ENCODE measurements at regions not wholly inside any gene's neighbourhood (a gene's known extent, or its start where the extent isn't known, plus 50 kb on each side); places are given as distances from the start of the nearest gene placed in this dataset.

DNA sequence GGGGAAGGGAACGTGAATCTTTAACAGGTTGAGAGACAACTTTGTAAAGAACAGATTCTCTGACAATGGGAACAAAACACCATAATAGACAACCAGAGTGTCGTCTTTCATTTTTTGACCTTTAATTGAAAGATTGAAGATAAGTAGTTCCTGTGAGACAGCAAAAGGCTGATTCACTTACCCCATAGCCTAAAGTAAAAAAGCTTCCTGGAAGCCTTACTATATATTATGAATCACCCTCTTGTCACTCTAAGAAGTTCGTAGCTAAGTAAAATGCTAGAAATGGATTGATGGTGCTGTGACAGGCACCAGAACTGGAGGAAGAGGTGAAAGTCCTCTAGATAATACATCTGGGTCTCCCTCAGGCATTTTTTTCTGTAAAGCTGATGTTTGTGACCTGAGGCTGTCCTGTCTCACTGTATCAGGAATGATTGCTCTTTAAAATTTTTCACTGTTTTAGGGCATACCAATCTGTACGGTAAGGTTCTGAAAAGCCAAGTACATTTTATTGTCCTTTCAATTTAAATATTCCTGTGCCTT, 824.6 kb upstream of the SEMA6D start:
- no peaks in the 10 kb centered on the region for H3K4me1 Mint-ChIP-seq
- TF ChIP-seq, protein P1, sequence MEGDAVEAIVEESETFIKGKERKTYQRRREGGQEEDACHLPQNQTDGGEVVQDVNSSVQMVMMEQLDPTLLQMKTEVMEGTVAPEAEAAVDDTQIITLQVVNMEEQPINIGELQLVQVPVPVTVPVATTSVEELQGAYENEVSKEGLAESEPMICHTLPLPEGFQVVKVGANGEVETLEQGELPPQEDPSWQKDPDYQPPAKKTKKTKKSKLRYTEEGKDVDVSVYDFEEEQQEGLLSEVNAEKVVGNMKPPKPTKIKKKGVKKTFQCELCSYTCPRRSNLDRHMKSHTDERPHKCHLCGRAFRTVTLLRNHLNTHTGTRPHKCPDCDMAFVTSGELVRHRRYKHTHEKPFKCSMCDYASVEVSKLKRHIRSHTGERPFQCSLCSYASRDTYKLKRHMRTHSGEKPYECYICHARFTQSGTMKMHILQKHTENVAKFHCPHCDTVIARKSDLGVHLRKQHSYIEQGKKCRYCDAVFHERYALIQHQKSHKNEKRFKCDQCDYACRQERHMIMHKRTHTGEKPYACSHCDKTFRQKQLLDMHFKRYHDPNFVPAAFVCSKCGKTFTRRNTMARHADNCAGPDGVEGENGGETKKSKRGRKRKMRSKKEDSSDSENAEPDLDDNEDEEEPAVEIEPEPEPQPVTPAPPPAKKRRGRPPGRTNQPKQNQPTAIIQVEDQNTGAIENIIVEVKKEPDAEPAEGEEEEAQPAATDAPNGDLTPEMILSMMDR (IDR thresholded peaks at IDR 0.05) = no peak
- no peak for DNase-seq
- no peaks in the 10 kb centered on the region for H3K36me3 Mint-ChIP-seq (ENCODE audit: low read depth)
- H3K27ac Mint-ChIP-seq = no peak overlapping the region
- no peaks in the 10 kb centered on the region for H3K27me3 Mint-ChIP-seq (ENCODE audit: low read depth, poor library complexity)
- H3K4me3 Mint-ChIP-seq = no peak overlapping the region
- no peaks in the 10 kb centered on the region for H3K9me3 Mint-ChIP-seq

DNA sequence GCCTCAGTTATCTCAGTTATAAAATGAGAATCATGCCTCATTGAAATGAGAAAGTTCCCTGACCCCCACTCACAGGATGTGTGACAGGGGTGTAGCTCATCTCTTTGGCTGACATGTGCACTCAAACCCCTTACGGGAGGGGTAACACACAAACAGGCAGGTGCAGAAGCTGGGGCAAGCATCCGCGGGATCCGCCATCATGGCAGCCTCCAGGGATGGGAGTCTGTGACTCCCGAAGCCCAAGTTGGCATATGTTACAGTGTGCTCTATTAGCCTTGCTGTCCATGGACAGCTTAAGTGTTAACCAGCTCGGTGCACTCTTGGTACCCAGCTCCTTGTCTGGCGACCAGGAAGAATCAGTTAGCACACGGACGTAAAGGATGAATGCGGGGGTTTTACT, 822.7 kb upstream of the SEMA6D start:
- no peaks in the 10 kb centered on the region for H3K9me3 Mint-ChIP-seq
- no peaks in the 10 kb centered on the region for H3K36me3 Mint-ChIP-seq (ENCODE audit: low read depth)
- TF ChIP-seq, protein P1 (IDR thresholded peaks at IDR 0.05) = no peak
- H3K27me3 Mint-ChIP-seq (ENCODE audit: low read depth, poor library complexity) = peaks cover 3% of the 10 kb centered on the region
- no peak overlapping the region for H3K4me3 Mint-ChIP-seq
- no peaks in the 10 kb centered on the region for H3K4me1 Mint-ChIP-seq
- no peak for DNase-seq
- no peak overlapping the region for H3K27ac Mint-ChIP-seq

DNA sequence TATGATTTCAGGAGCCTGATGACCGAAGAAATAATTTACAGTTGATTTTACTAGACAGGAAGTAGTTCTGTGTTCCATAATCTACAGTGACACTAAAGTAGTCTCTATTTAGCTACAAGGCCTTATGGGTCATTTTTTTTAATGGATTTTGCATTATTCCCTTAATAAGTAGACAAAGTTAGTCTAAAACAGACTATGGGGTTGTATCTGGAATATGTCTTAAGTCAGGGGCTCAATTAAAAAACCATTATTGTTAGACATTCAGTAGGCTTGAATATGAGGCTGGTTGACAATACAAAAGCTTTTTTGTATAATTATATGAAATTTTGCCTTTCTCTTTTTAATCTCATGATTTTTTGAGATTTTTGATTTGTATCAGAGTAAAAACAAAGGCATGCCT, 820.0 kb upstream of the SEMA6D start:
- Mint-ChIP-seq H3K9me3 (no peaks in the 10 kb centered on the region), H3K4me3 (no peak overlapping the region), H3K27me3 (ENCODE audit: low read depth, poor library complexity) (peaks cover 7% of the 10 kb centered on the region), H3K36me3 (ENCODE audit: low read depth) (no peaks in the 10 kb centered on the region), H3K4me1 (peaks cover 11% of the 10 kb centered on the region), H3K27ac (no peak overlapping the region)
- TF ChIP-seq, protein P1 (IDR thresholded peaks at IDR 0.05) = no peak
- DNase-seq = no peak

DNA sequence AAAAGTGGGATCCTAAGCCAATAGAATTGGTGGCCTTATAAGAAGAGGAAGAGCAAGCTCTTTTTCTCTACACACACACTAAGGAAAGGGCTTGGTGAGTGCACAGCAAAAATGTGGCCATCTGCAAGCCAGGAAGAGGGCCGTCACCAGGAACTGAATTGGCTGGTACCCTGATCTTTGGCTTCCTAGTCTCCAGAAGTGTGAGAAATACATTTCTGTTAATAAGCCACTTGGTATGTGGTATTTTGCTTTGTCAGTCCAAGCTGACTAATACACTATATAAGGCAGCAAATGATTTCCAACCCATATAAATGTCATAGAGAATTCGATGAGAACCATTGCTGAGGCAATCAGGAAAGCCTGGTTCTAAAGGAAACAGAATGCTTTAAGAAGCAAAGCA, 816.3 kb upstream of the SEMA6D start:
- Mint-ChIP-seq H3K36me3 (ENCODE audit: low read depth) (no peaks in the 10 kb centered on the region), H3K27me3 (ENCODE audit: low read depth, poor library complexity) (peaks cover 7% of the 10 kb centered on the region), H3K4me3 (no peak overlapping the region), H3K27ac (no peak overlapping the region), H3K4me1 (peaks cover 12% of the 10 kb centered on the region), H3K9me3 (no peaks in the 10 kb centered on the region)
- TF ChIP-seq, protein P1 (IDR thresholded peaks at IDR 0.05) = no peak
- no peak for DNase-seq

DNA sequence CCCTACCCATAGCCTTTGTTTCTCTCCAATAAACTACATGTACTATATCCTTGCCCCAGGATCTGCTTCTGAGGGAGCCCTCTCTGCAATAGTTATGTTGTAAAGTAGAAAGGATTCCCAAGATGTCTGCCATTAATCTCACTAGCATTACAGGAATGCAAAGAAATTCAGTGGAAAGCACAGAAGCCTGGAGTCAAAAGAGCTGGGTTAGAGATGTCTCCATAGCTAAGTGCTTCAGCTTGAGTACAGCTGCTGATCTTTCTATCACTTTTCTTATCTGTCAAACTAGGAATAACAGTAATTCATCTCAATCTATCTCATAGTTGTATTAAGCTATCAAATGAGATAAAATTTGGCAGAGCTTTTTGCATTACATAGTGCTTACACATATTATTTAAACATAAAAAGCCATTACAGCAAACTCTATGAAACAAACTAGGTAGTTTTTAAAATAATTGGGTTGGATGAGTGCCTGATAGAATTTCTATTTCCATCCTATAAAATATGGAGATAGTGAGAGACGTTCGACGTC, 799.5 kb upstream of the SEMA6D start:
- no peaks in the 10 kb centered on the region for H3K36me3 Mint-ChIP-seq (ENCODE audit: low read depth)
- peaks cover 5% of the 10 kb centered on the region for H3K27me3 Mint-ChIP-seq (ENCODE audit: low read depth, poor library complexity)
- no peak for DNase-seq
- no peaks in the 10 kb centered on the region for H3K4me1 Mint-ChIP-seq
- peaks cover under 1% of the 10 kb centered on the region for H3K9me3 Mint-ChIP-seq
- H3K27ac Mint-ChIP-seq = no peak overlapping the region
- H3K4me3 Mint-ChIP-seq = no peak overlapping the region
- TF ChIP-seq, protein P1 (IDR thresholded peaks at IDR 0.05) = no peak

DNA sequence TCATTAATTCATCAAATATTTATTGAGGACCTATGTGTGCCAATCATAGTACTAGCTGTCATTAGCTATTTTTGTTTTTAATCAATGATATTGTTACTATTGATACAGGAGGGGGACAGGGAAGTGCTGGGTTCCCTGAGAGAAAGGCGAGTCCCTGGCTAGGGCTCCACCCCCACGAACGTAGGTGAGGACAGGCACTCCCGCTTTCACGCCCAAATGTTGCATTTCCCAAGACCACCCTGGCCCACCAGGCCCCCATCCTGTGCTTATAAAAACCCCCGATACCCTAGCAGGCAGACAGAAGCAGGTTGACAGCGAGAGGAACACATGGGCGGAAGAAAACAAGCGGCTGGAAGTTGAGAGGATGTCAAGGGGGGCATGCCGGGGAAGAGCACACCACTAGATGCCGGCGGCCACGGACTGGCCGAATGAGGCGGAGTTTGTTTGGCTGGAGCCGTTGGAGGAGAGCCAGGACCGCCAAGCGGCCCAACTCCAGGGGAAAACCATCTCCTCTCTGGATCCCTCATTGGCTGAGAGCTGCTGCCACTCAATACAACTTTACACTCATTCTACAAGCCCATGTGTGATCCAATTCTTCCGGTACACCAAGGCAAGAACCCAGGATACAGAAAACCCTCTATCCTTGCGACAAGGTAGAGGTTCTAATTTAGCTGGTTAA, 798.7 kb upstream of the SEMA6D start:
- no peaks in the 10 kb centered on the region for H3K4me1 Mint-ChIP-seq
- H3K36me3 Mint-ChIP-seq (ENCODE audit: low read depth) = no peaks in the 10 kb centered on the region
- H3K27ac Mint-ChIP-seq = peak overlapping the region; percentile 37
- no peak overlapping the region for H3K4me3 Mint-ChIP-seq
- peaks cover 5% of the 10 kb centered on the region for H3K27me3 Mint-ChIP-seq (ENCODE audit: low read depth, poor library complexity)
- TF ChIP-seq, protein P1 (IDR thresholded peaks at IDR 0.05) = no peak
- no peak for DNase-seq
- H3K9me3 Mint-ChIP-seq = no peaks in the 10 kb centered on the region

Data from nephron progenitor cell (in vitro differentiated cells).